ENCODE measurements at regions not wholly inside any gene's neighbourhood (a gene's known extent, or its start where the extent isn't known, plus 50 kb on each side); places are given as distances from the start of the nearest gene placed in this dataset.

- TF ChIP-seq CTCF (IDR thresholded peaks at IDR 0.05) = no peak
- no peak for TF ChIP-seq POLR2A (IDR thresholded peaks at IDR 0.05)
These were observed 360.2 kb downstream of the ZIC3 start for GRCh38 chrX:137926090-137926489.

All from lower leg skin (tissue), 3 donors.